GM10266 (cell line): ENCODE measurements at regions not wholly inside any gene's neighbourhood (a gene's known extent, or its start where the extent isn't known, plus 50 kb on each side); places are given as distances from the start of the nearest gene placed in this dataset.

Experiments
- DNase-seq: peaks from one replicate; pipeline ENCODE4 v3.0.0; 2012; ENCODE audit errors: extremely low spot score
- CTCF ChIP-seq: IDR thresholded peaks from 2 replicates; pipeline ENCODE4 v1.5.1; 2012; ENCODE audit warnings: mild to moderate bottlenecking, low read depth; ENCODE audit not compliant: control insufficient read depth, insufficient read depth; ENCODE audit errors: missing control alignments

- DNase-seq, result no peak
- no peak for TF ChIP-seq CTCF
These were observed 326.6 kb downstream of the PHF14 start for GRCh38 chr7:11300241-11300640.

GRCh38 chr7:11302121-11302520, 328.4 kb downstream of the PHF14 start:
- TF ChIP-seq CTCF, result no peak

GRCh38 chr7:11313801-11314200, 340.1 kb downstream of the PHF14 start:
- TF ChIP-seq CTCF, result no peak
- no peak for DNase-seq

More at GRCh38 chr7:11302121-11302520, 328.4 kb downstream of the PHF14 start:
- no peak for DNase-seq

GRCh38 chr7:11315666-11316258, 342.1 kb downstream of the PHF14 start:
- peak; percentile 6 for DNase-seq

GRCh38 chr7:11317766-11318165, 344.1 kb downstream of the PHF14 start:
- no peak for DNase-seq
- no peak for TF ChIP-seq CTCF

More at GRCh38 chr7:11315666-11316258, 342.1 kb downstream of the PHF14 start:
- no peak for TF ChIP-seq CTCF

- DNase-seq, result no peak
- TF ChIP-seq CTCF, result no peak
These were observed 346.0 kb downstream of the PHF14 start for GRCh38 chr7:11319491-11320274.
